GM18909 (cell line): ENCODE measurements at regions not wholly inside any gene's neighbourhood (a gene's known extent, or its start where the extent isn't known, plus 50 kb on each side); places are given as distances from the start of the nearest gene placed in this dataset.
"Not testable (repeated sequence)": the region's sequence is repeated elsewhere in the genome, so short reads cannot be mapped to it uniquely, and the experiment has no call there.

Source experiments
- ATAC-seq: cut with Tn5 transposase; IDR thresholded peaks from one replicate; pipeline ENCODE4 v1.9.1; 2021; ENCODE audit warnings: mild to moderate bottlenecking; ENCODE audit not compliant: unreplicated experiment, poor library complexity

DNA sequence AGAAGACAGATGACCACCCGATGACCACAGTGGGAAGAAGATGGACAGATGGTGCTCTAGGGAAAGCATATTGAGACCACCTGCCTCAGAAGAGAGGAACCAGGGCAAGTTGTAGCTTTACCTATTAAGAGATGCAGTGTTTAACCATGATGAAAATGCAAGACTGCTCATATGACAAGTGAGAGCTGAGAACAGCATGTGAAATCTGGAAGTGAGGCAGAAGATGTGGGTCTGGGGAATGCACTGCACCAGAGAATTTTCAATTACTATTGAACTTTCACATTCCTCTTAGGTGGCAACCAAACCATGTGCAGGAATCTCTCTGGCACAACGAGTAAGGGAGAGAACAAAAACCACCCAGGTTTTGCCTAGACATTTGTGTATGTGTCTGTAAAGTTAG is 184.8 kb upstream of the CRIM1 start:
- ATAC-seq = peak; percentile 46

- no peak for ATAC-seq
Measured at GRCh38 chr2:36169843-36170242, 185.7 kb upstream of the CRIM1 start.

DNA sequence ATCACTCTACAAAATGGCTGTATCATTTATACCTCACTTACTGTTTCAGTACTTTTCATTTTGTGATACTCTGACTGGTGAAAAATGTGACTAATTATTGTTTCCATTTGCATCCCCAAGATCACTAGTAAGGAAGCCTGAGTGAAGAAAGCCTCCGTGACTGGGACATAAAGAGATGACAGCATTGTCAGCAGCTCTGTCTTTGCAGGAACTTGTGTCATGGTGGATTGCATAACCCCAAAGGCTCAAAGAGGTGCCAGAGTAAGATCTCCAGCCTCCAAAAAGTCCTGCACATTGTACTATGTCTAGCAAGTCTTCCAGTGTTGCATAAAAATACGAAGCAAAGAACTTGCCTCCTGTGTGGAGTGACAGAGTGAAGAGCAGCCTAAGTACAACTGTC is 187.5 kb upstream of the CRIM1 start:
- no peak for ATAC-seq

DNA sequence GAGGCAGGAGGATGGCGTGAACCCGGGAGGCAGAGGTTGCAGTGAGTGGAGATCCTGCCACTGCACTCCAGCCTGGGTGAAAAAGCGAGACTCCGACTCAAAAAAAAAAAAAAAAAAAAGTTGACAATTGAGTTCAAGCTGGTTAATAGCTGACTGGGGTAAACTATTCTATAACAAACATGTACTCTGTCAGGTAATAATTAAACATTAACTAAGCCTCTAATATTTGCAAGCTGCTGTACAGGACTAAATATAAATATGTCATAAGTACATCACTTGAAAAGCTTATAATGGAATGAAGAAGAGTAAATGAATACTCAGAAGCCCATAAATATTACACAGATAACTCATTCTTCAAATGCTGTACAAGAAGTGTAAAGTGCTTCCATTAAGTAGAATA is 190.4 kb upstream of the CRIM1 start:
- peak; percentile 75 for ATAC-seq

GRCh38 chr2:36163520-36164254 is 191.9 kb upstream of the CRIM1 start:
- peak; percentile 73 for ATAC-seq

DNA sequence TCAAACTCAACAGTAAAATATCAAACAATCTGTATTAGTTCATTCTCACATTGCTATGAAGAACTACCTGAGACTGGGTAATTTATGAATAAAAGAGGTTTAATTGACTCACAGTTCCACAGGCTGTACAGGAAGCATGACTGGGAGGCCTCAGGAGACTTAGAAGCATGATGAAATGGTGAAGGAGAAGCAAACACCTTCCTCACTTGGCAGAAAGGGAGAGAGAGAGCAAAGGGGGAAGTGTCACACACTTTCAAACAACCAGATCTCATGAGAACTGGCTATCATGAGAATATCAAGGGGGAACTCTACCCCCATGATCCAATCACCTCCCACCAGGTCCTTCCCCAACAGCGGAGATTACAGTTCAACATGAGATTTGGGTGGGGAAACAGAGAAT is 198.5 kb upstream of the CRIM1 start:
- not testable (repeated sequence) for ATAC-seq

DNA sequence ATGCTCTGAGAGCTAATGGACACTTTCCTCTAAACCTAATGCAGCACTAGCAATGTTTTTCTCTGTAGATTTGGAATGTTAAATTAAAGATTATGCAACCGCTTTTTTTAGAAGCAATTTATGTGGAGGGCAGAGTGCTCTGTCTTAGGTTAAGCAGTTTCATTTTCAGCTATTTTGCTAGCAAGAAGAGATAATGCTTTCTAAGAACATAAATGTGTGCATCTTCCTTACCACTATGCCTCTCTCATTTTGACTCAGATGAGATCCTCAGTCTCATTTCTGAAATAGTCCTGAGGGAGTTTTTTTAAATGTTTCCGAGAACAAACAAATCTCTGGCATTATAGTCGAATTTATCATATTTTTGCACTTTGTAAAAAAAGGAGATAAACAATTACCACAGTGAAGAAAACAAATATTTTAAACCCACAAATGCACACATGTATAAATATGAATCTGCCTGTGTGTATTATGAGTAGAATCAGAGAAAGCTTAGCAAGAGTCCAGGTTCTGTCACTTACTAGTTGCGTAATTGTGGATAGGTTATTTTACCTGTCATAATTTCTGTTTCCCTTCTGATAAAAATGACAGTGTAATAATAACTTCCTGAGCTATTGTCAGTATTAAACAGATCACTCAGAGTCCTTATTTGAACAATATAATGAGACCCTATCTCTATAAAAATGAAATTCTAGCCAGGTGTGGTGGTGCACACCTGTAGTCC is 207.7 kb upstream of the CRIM1 start:
- ATAC-seq = peak; percentile 97

GRCh38 chr2:36146765-36147164 is 208.8 kb upstream of the CRIM1 start:
- no peak for ATAC-seq

DNA sequence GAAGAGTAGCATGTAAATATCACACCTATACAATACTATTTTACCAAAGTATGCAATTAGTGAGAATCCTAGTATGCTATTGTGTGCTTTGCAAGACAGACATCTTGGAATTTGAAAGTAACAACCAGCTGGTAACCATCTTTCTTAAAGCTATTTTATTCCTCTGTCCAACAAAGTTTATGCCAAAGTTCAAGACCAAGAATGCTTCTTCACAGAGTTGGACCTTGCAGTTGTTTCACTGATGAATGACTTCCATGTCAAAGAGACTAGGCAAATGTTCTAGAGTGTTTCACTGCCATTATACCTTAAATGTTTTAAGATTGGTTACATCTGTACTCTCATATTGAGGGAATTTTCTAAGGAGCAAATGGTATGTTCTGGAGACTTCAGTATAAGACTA is 215.2 kb upstream of the CRIM1 start:
- no peak for ATAC-seq

- ATAC-seq = no peak
Measured at GRCh38 chr2:36137612-36138011, 218.0 kb upstream of the CRIM1 start.

DNA sequence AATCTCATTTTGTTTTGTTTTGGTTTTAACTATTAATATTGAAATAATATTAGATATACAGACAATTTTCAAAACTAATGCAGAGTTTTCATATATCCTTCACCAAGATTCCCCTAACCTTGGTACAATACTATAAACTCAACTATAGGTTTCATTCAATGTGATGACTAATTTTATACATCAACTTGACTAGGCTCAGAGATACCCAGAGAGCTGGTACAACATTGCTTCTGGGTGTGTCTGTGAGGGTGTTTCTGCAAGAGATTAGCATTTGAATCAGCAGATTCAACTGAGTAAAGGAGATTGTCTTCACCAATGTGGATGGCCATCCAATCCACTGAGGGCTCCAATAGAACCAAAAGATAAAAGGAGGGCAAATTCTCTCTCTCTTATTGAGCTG is 221.3 kb upstream of the CRIM1 start:
- ATAC-seq = no peak

DNA sequence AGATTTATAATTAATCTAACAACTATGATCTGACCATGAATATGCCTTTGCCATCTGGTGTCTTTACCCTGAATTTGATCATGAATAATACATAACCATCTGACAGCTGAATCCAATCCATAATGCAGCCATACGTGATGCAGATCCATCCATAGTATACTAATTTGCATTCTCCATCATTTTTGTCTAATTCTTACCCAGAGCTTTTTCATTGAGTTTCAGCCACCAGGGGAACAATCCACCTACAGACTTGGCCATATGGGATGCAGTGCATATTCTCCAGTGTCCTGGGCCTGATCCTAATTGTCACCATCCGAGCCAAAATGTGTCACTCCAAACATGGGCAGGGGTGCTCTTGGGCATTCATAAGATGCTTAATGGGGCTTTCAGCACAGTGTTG is 227.2 kb upstream of the CRIM1 start:
- ATAC-seq = no peak

DNA sequence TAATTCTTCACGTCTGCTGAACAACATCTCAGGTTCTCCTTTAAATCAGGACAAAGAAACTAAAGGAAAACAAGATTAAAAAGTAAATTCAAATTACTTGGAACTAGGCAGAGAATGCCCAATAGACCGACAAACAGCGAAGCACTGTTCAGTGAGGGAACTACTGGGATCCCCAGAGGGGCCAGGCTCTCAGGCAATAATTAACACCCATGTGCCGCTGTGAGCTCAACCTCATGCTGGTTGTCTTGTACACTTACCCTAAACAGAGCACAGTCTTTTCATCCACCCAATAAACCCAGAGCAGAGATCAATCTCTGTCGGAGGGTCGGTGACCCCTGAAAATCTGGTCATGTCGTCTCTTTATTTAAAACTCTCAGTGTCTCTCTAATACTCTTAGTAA is 229.9 kb upstream of the CRIM1 start:
- no peak for ATAC-seq

DNA sequence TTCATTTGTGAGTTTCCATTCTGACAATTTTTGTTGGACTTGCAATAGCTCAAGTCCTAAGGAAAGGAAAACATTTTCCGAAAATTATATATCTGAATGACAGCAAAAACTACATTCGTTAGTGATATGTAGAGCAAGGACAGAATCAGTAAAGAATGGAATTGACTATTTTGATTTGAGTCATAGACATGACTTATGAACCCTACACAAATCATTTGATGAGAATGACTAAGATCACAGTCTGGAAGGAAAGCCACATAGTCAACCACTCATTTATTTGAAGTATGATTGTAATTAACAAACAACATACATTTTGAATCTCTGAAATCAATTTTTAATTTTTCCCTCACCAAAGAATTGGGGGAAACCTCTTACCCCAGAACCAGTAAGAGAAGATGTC is 231.6 kb upstream of the CRIM1 start:
- ATAC-seq = no peak

- ATAC-seq = no peak
Measured at GRCh38 chr2:36097022-36097421, 258.6 kb upstream of the CRIM1 start.

- not testable (repeated sequence) for ATAC-seq
Measured at GRCh38 chr2:36091844-36092741, 263.5 kb upstream of the CRIM1 start.

DNA sequence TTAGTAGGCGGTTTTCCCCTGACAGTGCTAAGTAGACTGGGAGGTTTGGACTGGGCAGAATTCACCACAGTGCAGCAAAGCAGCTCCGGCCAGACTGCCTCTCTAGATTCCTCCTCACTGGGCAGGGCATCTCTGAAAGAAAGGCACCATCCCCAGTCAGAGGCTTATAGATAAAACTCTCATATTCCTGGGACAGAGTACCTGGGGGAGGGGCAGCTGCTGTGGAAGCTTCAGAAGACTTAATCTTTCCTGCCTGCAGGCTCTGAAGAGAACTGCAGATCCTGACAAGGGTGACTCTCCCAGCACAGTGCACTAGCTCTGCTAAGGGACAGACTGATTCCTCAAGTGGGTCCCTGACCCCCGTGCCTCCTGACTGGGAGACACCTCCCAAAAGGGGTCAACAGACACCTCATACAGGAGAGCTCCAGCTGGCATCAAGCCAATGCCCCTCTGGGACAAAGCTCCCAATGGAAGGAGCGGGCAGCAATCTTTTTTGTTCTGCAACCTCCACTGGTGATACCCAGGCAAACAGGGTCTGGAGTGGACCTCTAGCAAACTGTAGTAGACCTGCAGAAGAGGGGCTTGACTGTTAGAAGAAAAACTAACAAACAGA is 266.8 kb upstream of the CRIM1 start:
- no peak for ATAC-seq

DNA sequence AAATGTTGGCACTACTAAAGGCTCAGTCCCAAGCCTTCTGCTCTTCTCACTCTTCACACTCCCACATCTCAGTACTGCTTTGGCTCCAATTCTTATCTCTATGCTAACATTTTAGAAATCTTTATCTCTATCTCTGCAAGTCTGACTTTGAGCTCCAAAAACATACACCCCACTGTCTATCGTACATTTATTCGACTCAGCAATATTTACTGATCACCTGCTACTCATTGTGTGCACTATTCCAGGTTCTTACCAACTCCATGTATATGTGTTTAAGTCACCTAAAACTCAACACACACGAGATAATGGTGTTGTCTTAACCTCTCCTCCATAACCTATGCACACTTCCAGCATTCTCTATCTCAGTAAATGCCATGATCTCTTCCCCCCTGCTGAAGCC is 268.2 kb upstream of the CRIM1 start:
- ATAC-seq = no peak

- ATAC-seq = no peak
Measured at GRCh38 chr2:36079793-36080192, 275.8 kb upstream of the CRIM1 start.

- no peak for ATAC-seq
Measured at GRCh38 chr2:36074008-36074407, 281.6 kb upstream of the CRIM1 start.

DNA sequence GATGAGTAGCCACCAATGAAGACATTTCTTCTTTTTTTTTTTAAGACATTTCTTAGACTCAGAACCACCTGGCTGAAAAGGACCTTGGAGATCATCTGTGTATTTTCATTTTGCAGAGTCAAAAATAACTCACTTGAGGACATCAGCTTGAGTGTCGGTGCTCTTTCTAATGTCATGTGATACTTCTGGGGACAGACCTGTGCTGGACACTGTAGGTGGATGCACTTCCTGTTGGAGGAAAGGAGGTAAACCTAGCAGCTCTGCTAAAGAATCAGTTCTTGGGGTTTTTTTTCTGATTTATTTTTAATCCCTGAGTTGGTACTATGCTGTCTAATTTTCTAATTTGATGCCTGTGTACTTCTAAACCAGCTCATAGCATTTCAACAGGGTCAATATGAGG is 283.9 kb upstream of the CRIM1 start:
- ATAC-seq = peak; percentile 55
